Kasumi-1 (cell line): ENCODE measurements at regions not wholly inside any gene's neighbourhood (a gene's known extent, or its start where the extent isn't known, plus 50 kb on each side); places are given as distances from the start of the nearest gene placed in this dataset.
A peak's percentile ranks its signal among the peaks of the same experiment; 100 is the strongest.
"Not testable (repeated sequence)": the region's sequence is repeated elsewhere in the genome, so short reads cannot be mapped to it uniquely, and the experiment has no call there.

ENCODE experiments used
- DNase-seq, 2 experiments: peaks; one replicate each; lab custom pipeline; 2025; lab: John Stamatoyannopoulos, UW

- no peak for DNase-seq
Observed at GRCh38 chr5:17690473-17690872, 56.2 kb downstream of the TAF11L14 start.

- DNase-seq, result no peak
Observed at GRCh38 chr5:17691762-17692161, 57.5 kb downstream of the TAF11L14 start.

- DNase-seq, result no peak
Observed at GRCh38 chr5:17694371-17694770, 60.1 kb downstream of the TAF11L14 start.

GRCh38 chr5:17694914-17695313 lies 60.7 kb downstream of the TAF11L14 start:
- DNase-seq, result no peak

GRCh38 chr5:17696627-17697026 lies 62.4 kb downstream of the TAF11L14 start:
- no peak for DNase-seq

- DNase-seq, result no peak
Observed at GRCh38 chr5:17697671-17698070, 63.4 kb downstream of the TAF11L14 start.

GRCh38 chr5:17709011-17709710 lies 74.9 kb downstream of the TAF11L14 start:
- no peak for DNase-seq

- no peak for DNase-seq
Observed at GRCh38 chr5:17713301-17713700, 79.0 kb downstream of the TAF11L14 start.

- DNase-seq, result no peak
Observed at GRCh38 chr5:17714186-17714585, 79.9 kb downstream of the TAF11L14 start.

GRCh38 chr5:17719592-17719991 lies 85.3 kb downstream of the TAF11L14 start:
- no peak for DNase-seq

- no peak for DNase-seq
Observed at GRCh38 chr5:17720071-17720470, 85.8 kb downstream of the TAF11L14 start.

- no peak for DNase-seq
Observed at GRCh38 chr5:17723876-17724275, 89.6 kb downstream of the TAF11L14 start.

GRCh38 chr5:17727098-17727497 lies 92.8 kb downstream of the TAF11L14 start:
- DNase-seq, result no peak

- DNase-seq, result no peak
Observed at GRCh38 chr5:17730421-17730820, 96.2 kb downstream of the TAF11L14 start.

GRCh38 chr5:17732351-17732923 lies 98.2 kb downstream of the TAF11L14 start:
- no peak for DNase-seq

- no peak for DNase-seq
Observed at GRCh38 chr5:17734011-17734410, 99.8 kb downstream of the TAF11L14 start.

GRCh38 chr5:17735761-17736160 lies 101.5 kb downstream of the TAF11L14 start:
- peak; percentile 79 to 89 for DNase-seq

GRCh38 chr5:17737092-17737491 lies 102.8 kb downstream of the TAF11L14 start:
- DNase-seq, result no peak

GRCh38 chr5:17738446-17738845 lies 104.2 kb downstream of the TAF11L14 start:
- no peak for DNase-seq

- DNase-seq, result no peak
Observed at GRCh38 chr5:17743580-17744435, 109.5 kb downstream of the TAF11L14 start.

GRCh38 chr5:17748201-17748600 lies 113.9 kb downstream of the TAF11L14 start:
- DNase-seq, result peak in 1 of 2 experiments; percentile 12

GRCh38 chr5:17748941-17749340 lies 114.7 kb downstream of the TAF11L14 start:
- DNase-seq, result no peak

GRCh38 chr5:17755406-17755805 lies 121.1 kb downstream of the TAF11L14 start:
- DNase-seq, result not testable (repeated sequence)
